ENCODE measurements at regions not wholly inside any gene's neighbourhood (a gene's known extent, or its start where the extent isn't known, plus 50 kb on each side); places are given as distances from the start of the nearest gene placed in this dataset.

DNA sequence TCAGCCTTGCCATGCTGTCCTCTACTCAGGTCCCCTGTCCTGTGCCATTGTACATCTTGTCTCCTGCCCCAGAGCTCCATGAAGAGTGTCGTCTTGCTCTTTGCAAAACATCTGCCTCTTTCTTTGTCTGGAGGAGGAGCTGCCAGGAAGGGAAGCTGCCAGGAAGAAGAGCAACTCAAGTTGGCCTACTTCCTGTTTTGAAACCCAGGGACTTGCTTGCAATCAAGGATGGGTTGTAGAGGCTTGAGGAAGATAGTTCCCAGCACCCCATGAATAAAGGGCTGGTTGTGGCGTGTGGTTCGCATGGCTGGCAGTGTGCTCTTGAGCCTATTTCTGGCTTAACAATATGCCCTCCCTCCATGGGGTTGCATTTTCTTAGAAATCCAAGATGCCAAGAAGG lies 53.0 kb upstream of the CPEB4 start:
- Histone ChIP-seq H3K36me3 (no peaks in the 10 kb centered on the region), H3K9me3 (ENCODE audit: severe bottlenecking) (no peaks in the 10 kb centered on the region), H3K27me3 (ENCODE audit: insufficient read depth, low read depth, severe bottlenecking) (no peaks in the 10 kb centered on the region), H3K4me3 (ENCODE audit: low read depth, low read length) (no peak overlapping the region), H3K27ac (no peak overlapping the region)
- TF ChIP-seq, protein P1, sequence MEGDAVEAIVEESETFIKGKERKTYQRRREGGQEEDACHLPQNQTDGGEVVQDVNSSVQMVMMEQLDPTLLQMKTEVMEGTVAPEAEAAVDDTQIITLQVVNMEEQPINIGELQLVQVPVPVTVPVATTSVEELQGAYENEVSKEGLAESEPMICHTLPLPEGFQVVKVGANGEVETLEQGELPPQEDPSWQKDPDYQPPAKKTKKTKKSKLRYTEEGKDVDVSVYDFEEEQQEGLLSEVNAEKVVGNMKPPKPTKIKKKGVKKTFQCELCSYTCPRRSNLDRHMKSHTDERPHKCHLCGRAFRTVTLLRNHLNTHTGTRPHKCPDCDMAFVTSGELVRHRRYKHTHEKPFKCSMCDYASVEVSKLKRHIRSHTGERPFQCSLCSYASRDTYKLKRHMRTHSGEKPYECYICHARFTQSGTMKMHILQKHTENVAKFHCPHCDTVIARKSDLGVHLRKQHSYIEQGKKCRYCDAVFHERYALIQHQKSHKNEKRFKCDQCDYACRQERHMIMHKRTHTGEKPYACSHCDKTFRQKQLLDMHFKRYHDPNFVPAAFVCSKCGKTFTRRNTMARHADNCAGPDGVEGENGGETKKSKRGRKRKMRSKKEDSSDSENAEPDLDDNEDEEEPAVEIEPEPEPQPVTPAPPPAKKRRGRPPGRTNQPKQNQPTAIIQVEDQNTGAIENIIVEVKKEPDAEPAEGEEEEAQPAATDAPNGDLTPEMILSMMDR (IDR thresholded peaks at IDR 0.05; ENCODE audit: low read depth, low read length): no peak
- DNase-seq: no peak

DNA sequence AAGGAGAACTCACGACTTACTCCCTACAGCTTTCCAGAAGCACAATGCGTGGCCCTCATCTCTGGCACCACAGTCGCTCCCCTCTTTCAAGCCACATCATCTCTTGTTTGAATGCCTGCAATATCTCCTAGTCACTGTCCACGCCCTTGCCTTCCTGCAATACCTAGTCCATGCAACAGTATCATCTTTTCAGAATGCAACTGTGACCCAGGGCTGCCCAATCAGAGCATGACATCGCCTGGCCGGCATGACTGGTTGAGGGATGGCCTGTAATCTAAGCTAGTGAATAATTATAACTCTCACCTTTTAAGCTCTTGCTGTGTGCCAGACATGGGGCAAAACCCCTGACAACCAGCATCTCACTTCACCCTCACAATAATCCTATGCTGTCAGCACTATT lies 52.5 kb upstream of the CPEB4 start:
- TF ChIP-seq, protein P1 (IDR thresholded peaks at IDR 0.05; ENCODE audit: low read depth, low read length): no peak
- DNase-seq: no peak
- no peak overlapping the region for H3K4me3 ChIP-seq (ENCODE audit: low read depth, low read length)
- no peaks in the 10 kb centered on the region for H3K9me3 ChIP-seq (ENCODE audit: severe bottlenecking)
- no peak overlapping the region for H3K27ac ChIP-seq
- H3K36me3 ChIP-seq: no peaks in the 10 kb centered on the region
- no peaks in the 10 kb centered on the region for H3K27me3 ChIP-seq (ENCODE audit: insufficient read depth, low read depth, severe bottlenecking)

DNA sequence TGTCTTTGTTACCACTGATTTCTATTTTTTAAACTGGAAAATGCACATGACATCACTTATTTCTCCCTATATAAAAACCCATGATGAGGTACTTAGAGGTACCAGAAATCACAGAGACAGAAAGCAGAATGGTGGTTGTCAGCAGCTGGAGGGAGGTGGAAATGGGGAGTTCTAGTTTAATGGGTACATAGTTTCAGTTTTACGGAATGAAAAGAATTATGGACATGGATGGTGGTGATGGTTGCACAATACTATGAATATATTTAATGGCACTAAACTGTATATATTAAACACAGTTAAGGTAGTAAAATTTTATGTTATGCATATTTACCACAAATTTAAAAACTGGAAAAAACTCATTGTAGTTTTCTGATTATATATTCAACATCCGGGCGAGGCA lies 50.5 kb upstream of the CPEB4 start:
- Histone ChIP-seq H3K27me3 (ENCODE audit: insufficient read depth, low read depth, severe bottlenecking) (no peaks in the 10 kb centered on the region), H3K27ac (no peak overlapping the region), H3K36me3 (no peaks in the 10 kb centered on the region), H3K9me3 (ENCODE audit: severe bottlenecking) (no peaks in the 10 kb centered on the region), H3K4me3 (ENCODE audit: low read depth, low read length) (no peak overlapping the region)
- no peak for DNase-seq
- TF ChIP-seq, protein P1 (IDR thresholded peaks at IDR 0.05; ENCODE audit: low read depth, low read length): no peak

Data from WERI-Rb-1 (cell line).